GM19023 (cell line): ENCODE measurements at regions not wholly inside any gene's neighbourhood (a gene's known extent, or its start where the extent isn't known, plus 50 kb on each side); places are given as distances from the start of the nearest gene placed in this dataset.
"Not testable (repeated sequence)": the region's sequence is repeated elsewhere in the genome, so short reads cannot be mapped to it uniquely, and the experiment has no call there.

Experiments
- ATAC-seq: cut with Tn5 transposase; IDR thresholded peaks from one replicate; pipeline ENCODE4 v1.9.1; 2021; ENCODE audit warnings: mild to moderate bottlenecking, moderate library complexity; ENCODE audit not compliant: unreplicated experiment

DNA sequence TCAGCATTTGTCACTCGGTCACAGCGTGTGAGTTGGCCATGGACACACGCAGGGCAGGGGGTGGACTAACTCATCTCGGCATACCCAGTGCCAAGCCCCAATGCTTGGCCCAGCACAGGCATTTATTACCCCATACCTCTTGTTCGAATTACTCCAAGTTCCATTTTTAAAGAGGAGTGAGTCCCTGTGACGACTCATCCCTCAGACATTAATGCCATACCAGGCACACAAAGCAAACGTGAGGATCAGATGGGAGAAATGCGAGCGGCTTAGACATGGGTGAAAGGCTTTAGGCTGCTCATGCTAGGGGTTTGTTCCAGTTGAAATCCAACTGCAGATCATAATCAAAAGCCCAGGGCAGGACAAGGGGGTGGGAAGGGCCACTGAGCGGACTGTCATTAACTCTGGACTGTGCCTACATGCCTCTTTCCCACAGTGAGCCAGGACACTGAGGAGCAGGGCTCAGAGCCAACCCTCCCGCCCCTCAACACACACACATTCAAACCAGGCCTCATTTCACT lies 118.5 kb upstream of the NGF start:
- ATAC-seq: no peak

- ATAC-seq: no peak
Observed at GRCh38 chr1:115454837-115455511, 116.9 kb upstream of the NGF start.

- no peak for ATAC-seq
Observed at GRCh38 chr1:115453666-115454065, 115.6 kb upstream of the NGF start.

GRCh38 chr1:115452600-115453329 lies 114.7 kb upstream of the NGF start:
- no peak for ATAC-seq

DNA sequence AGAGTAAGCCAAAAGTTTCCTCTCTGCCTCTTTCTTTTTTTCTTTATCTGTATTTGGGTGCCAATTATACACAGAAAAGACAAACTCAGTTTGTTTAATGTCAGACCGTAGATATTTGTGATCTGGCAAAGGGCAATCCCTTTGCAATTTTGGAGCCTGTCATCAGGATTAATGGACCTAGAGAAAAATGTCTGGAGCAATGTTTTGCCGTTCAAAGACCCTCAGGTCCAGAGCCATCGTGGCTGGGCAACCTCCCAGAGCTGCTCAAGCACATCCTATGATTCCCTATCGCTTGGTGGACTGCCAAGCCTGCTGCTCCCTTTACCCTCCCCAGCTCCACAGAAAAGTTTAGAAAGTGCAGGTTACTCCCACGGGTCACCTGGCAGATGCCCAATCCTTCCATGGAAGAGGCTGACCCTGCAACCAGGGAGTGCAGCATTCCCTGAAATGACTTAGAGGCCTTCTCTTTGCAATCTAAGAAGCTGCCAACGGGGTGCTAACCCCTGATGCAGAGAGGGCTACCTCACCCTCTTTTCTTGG lies 112.5 kb upstream of the NGF start:
- no peak for ATAC-seq

DNA sequence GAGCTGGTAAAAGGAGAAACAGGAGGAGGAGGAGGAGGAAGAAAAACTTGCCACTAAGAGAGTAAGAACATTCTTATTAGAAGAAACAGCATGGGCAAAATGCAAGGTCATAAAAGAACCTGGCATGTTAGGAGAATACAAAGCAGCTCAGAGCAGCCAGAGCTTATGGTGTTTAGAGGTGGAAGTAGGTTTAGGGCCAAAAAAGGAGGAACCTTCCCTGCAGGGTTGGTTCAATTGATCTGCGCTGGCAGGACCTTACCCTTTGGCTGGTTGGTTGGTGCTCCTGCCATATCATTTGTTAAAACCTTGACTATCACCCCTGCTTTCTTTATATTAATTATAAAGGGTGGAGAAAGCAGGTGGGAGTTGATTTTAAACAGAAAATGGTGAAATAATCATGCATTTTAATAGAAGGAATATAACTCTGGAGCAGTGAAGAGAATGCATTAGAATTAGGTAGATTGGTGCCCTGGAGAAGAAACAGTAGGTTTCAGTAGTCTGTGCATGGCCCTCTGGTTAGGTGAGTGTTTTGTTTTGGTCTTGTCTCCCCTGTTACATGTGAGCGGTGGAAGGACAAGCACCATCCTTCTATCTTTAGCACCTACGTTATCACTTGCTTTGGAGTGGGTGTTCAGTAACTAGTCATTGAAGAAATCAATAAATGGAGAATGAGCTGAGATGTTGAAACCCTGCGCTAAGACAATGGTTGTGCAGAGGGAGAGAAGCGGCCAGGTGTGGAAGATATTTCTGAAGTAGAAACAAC lies 110.4 kb upstream of the NGF start:
- no peak for ATAC-seq

DNA sequence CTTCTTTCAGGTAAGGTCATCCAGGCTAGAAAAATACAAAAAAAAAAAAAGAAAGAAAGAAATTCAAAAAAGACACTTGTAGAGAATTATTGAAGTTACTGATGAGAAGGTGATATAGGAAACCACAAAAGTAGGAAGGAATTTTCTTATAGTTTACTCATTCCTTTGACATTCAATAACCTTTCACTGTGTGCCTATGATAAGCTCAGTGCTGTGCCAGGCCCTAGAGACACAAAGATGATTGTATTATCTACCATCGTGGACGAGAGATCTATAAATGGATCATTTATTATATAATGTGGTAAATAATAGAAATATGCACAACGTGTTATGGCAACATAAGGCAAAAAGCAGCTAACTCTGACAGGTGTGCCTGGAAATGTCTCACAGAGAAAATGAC lies 109.6 kb upstream of the NGF start:
- ATAC-seq: no peak

- no peak for ATAC-seq
Observed at GRCh38 chr1:115445090-115445489, 107.0 kb upstream of the NGF start.

DNA sequence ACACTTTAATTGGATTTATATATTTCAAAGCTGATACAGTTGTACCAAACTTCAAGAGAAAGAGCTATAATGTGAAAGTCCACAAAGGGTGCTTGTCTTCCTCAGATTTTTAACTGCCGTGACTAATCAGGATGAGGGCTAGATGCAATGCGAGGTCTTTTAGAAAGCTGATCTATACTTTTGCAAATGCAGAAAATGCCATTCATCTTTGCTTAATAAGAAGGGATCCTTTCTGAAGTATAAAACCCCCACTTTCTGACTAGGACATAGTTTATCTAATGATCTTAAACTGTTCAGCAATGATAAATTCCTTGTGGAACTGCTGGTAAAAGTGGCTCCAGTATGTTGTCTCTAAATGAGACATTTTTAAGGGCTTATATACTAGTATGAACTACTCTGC lies 102.7 kb upstream of the NGF start:
- ATAC-seq: no peak

DNA sequence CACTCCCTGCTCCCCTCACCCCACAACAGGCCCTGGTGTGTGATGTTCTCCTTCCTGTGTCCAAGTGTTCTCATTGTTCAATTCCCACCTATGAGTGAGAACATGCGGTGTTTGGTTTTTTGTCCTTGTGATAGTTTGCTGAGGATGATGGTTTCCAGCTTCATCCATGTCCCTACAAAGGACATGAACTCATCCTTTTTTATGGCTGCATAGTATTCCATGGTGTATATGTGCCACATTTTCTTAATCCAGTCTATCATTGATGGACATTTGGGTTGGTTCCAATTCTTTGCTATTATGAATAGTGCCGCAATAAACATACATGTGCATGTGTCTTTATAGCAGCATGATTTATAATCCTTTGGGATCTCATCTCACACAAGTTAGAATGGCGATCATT lies 101.5 kb upstream of the NGF start:
- not testable (repeated sequence) for ATAC-seq

GRCh38 chr1:115437196-115437595 lies 99.1 kb upstream of the NGF start:
- no peak for ATAC-seq

GRCh38 chr1:115436596-115436995 lies 98.5 kb upstream of the NGF start:
- no peak for ATAC-seq

DNA sequence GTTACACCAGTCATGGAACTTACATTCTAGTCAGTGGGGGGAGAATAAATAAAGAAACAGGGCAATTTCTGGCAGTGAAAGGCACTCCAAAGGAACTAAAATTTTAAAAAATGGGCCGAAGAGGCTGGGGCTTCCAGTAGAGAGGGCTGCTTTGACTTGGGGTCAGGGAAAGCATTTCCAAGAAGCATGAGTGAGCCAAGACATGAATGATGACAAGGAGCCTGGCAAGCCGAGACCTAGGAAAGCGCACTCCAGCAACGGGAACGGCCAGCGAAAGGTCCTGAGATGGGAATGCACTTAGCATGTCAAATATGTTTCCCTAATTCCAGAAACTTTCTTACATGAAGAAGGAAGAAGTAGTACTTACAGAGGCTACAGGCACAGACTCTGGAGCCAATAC lies 95.4 kb upstream of the NGF start:
- ATAC-seq: no peak

- no peak for ATAC-seq
Observed at GRCh38 chr1:115432061-115432460, 94.0 kb upstream of the NGF start.

- ATAC-seq: no peak
Observed at GRCh38 chr1:115430441-115431158, 92.6 kb upstream of the NGF start.

DNA sequence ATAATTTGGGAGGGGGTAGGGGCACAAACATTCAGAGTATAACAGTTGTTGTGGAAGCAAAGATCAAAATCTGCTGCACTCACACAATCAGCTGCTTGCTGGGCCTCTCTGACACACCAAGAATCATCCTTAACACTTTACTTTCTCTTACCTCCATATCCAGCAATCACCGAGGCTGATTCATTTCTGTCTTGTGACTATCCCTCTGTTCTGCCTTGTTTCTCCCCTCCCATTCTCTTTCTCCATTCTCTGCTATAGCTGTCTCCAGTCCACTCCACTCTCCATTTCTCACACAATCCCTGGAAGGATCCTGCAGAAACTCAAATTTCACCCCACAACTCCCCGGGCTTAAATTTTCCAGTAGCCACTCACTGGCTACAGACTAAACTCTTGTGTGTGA lies 91.8 kb upstream of the NGF start:
- no peak for ATAC-seq

- ATAC-seq: no peak
Observed at GRCh38 chr1:115429241-115429640, 91.2 kb upstream of the NGF start.

DNA sequence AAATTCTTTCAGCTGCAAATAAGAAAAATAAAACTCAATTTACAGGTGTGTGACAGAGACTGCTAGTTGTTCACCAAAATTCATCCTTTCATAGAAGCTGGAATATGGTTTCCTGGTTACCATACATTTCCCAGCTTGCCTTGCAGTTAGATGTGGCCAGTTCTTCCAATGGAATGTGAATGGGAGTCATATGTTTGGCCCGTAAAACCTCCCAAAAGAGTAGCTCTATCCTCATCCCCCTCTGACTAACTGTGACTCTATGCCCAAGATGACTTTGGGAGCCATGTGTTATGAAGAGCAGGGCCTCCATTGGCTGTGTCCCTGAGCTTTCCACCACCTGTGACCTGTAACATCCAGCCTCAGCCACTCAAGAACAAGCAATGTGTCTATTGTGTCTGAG lies 90.6 kb upstream of the NGF start:
- no peak for ATAC-seq

DNA sequence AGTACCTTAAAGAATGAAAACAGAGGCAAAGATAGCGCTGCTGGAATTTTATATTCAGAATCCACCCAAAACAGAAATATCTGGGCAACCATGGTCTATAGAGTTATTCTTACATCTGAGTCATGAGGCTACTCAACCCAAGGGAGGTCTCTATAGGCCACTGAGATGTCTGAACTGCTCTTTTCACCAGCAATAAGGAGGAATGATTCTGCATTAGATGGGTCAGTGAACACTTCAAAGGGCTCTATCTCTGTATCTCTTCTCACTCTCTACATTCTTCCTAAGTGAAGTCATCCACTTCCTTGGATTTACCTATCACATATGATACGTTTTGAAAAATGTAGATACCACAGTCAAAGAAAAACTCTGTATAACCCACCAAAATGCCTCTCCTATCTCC lies 90.2 kb upstream of the NGF start:
- no peak for ATAC-seq

DNA sequence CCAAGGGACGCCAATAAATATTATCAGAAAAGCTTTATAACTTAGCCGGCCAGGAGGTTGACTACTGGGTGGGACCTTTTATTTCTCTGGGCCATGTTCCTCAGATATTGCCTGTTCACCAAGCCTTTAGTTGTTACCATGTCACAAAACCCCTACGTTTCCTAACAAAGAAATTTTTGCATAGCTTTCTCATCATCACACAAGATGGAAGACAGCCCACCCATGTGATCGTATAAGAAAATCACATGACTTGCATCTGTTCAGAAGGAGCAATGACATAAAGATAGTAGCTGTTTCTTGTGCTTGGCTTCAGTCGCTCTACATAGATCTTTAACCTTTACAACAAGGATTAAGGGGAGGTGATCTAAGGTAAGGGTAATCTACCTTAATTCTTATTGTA lies 88.9 kb upstream of the NGF start:
- ATAC-seq: no peak

GRCh38 chr1:115426231-115426771 lies 88.3 kb upstream of the NGF start:
- ATAC-seq: no peak
